ENCODE measurements at regions not wholly inside any gene's neighbourhood (a gene's known extent, or its start where the extent isn't known, plus 50 kb on each side); places are given as distances from the start of the nearest gene placed in this dataset.

- TF ChIP-seq CTCF (conservative IDR thresholded peaks at IDR 0.05; ENCODE audit: low read depth, low read length) (no peak), MAFK (IDR thresholded peaks at IDR 0.05; ENCODE audit: low read depth, low read length) (no peak), RAD21 (IDR thresholded peaks at IDR 0.05; ENCODE audit: low read length) (no peak), POLR2A (IDR thresholded peaks at IDR 0.05; ENCODE audit: low read depth, low read length) (no peak), USF2 (IDR thresholded peaks at IDR 0.05; ENCODE audit: low read depth, low read length) (no peak), FOS (IDR thresholded peaks at IDR 0.05; ENCODE audit: low read depth, low read length) (no peak), SMC3 (IDR thresholded peaks at IDR 0.05; ENCODE audit: low read depth, low read length) (no peak)
These were observed 205.9 kb upstream of the CDIN1 start for GRCh38 chr15:36373550-36373949.

Data from IMR-90 (cell line).